ENCODE measurements at regions not wholly inside any gene's neighbourhood (a gene's known extent, or its start where the extent isn't known, plus 50 kb on each side); places are given as distances from the start of the nearest gene placed in this dataset.

GRCh38 chr15:31161951-31162350 lies 60.4 kb upstream of the TRPM1 start:
- TF ChIP-seq CTCF (IDR thresholded peaks at IDR 0.05): no peak
- no peak for TF ChIP-seq POLR2A (IDR thresholded peaks at IDR 0.05)
